CD14-positive monocyte (primary cell): ENCODE measurements at regions not wholly inside any gene's neighbourhood (a gene's known extent, or its start where the extent isn't known, plus 50 kb on each side); places are given as distances from the start of the nearest gene placed in this dataset.

Experiments
- DNase-seq, 3 donors: peaks; one replicate each; pipeline ENCODE4 v3.0.0-alpha.2; 2011 to 2022
- H2AFZ ChIP-seq: 2 replicates; pipeline ENCODE4 v1.6.0; 2012; ENCODE audit warnings: mild to moderate bottlenecking, low read depth, low read length, inconsistent platforms; ENCODE audit not compliant: insufficient read depth, poor library complexity, severe bottlenecking
- H3K27ac ChIP-seq, 2 donors: 1 replicate in 1 of 2; 2 replicates in 1 of 2; pipeline ENCODE4 v1.5.1; 2012 to 2013; ENCODE audit warnings: low read length in 2 of 2, control low read depth in 1 of 2, inconsistent platforms in 1 of 2, low read depth in 1 of 2, mild to moderate bottlenecking in 1 of 2
- H3K27me3 ChIP-seq, 2 donors: one replicate each; pipeline versions ENCODE4 v1.6.0 to v1.6.1; 2011 to 2013; ENCODE audit warnings: low read length in 2 of 2; ENCODE audit not compliant: control insufficient read depth in 2 of 2, insufficient read depth in 2 of 2
- H3K36me3 ChIP-seq, 2 donors: replicated peaks in 1 of 2; 1 replicate in 1 of 2; 2 replicates in 1 of 2; pipeline versions ENCODE4 v1.5.1 to v1.6.1; 2012 to 2013; ENCODE audit warnings: low read length in 2 of 2, control low read depth in 1 of 2, inconsistent platforms in 1 of 2, mild to moderate bottlenecking in 1 of 2; ENCODE audit not compliant: insufficient read depth in 2 of 2, control insufficient read depth in 1 of 2
- H3K4me1 ChIP-seq, 2 donors: 1 replicate in 1 of 2; 2 replicates in 1 of 2; pipeline versions ENCODE4 v1.5.1 to v1.6.1; 2012 to 2013; ENCODE audit warnings: low read length in 2 of 2, control low read depth in 1 of 2, inconsistent platforms in 1 of 2, mild to moderate bottlenecking in 1 of 2, moderate library complexity in 1 of 2; ENCODE audit not compliant: insufficient read depth in 2 of 2, control insufficient read depth in 1 of 2
- H3K4me2 ChIP-seq: replicated peaks from 2 replicates; pipeline ENCODE3; 2012; ENCODE audit warnings: low read length, moderate library complexity, mild to moderate bottlenecking; ENCODE audit not compliant: poor library complexity, severe bottlenecking; ENCODE audit errors: extremely low read depth
- H3K4me3 ChIP-seq, 3 experiments: fragments of 200-600 bp in 1 of 3; sonication (generic) in 1 of 3; replicated peaks in 1 of 3; 1 replicate in 2 of 3; 2 replicates in 1 of 3; pipeline ENCODE4 v1.5.1; 2011 to 2013; ENCODE audit warnings: low read length in 3 of 3, mild to moderate bottlenecking in 3 of 3, control low read depth in 2 of 3, low read depth in 2 of 3, inconsistent platforms in 1 of 3, moderate library complexity in 1 of 3
- H3K79me2 ChIP-seq: 2 replicates; pipeline ENCODE4 v1.6.0; 2012; ENCODE audit warnings: mild to moderate bottlenecking, control low read depth, inconsistent platforms, low read length, moderate library complexity; ENCODE audit not compliant: insufficient read depth
- H3K9ac ChIP-seq: 2 replicates; pipeline ENCODE4 v1.6.0; 2017; ENCODE audit warnings: low read length, mild to moderate bottlenecking; ENCODE audit not compliant: insufficient read depth, poor library complexity, severe bottlenecking
- H3K9me3 ChIP-seq, 2 donors: replicated peaks in 1 of 2; 1 replicate in 1 of 2; 2 replicates in 1 of 2; pipeline versions ENCODE4 v1.5.1 to v1.6.1; 2012 to 2013; ENCODE audit warnings: low read length in 2 of 2, control low read depth in 1 of 2; ENCODE audit not compliant: control insufficient read depth in 1 of 2, insufficient read depth in 1 of 2
- H4K20me1 ChIP-seq: 2 replicates; pipeline ENCODE4 v1.6.0; 2012; ENCODE audit warnings: mild to moderate bottlenecking, low read length, control low read depth, moderate library complexity; ENCODE audit not compliant: insufficient read depth
- H3K27ac Mint-ChIP-seq, 7 donors: one replicate each; pipeline ENCODE4 v1.8.0; 2020; ENCODE audit warnings: mild to moderate bottlenecking in 7 of 7, mixed read lengths in 7 of 7, moderate library complexity in 6 of 7, inconsistent platforms in 2 of 7
- H3K27me3 Mint-ChIP-seq, 3 donors: one replicate each; pipeline ENCODE4 v1.8.0; 2021 to 2022; ENCODE audit warnings: low read depth in 3 of 3, mild to moderate bottlenecking in 3 of 3, mixed read lengths in 3 of 3, moderate library complexity in 3 of 3, inconsistent platforms in 1 of 3
- H3K36me3 Mint-ChIP-seq, 2 donors: one replicate each; pipeline ENCODE4 v1.8.0; 2020; ENCODE audit warnings: mixed read lengths in 2 of 2, inconsistent platforms in 1 of 2, mild to moderate bottlenecking in 1 of 2
- H3K4me1 Mint-ChIP-seq: one replicate; pipeline ENCODE4 v1.8.0; 2020; ENCODE audit warnings: mild to moderate bottlenecking, mixed read lengths
- H3K4me3 Mint-ChIP-seq, 2 donors: one replicate each; pipeline ENCODE4 v1.8.0; 2020; ENCODE audit warnings: mild to moderate bottlenecking in 2 of 2, mixed read lengths in 2 of 2, moderate library complexity in 1 of 2
- H3K9me3 Mint-ChIP-seq, 7 donors: one replicate each; pipeline ENCODE4 v1.8.0; 2020 to 2022; ENCODE audit warnings: mixed read lengths in 7 of 7, mild to moderate bottlenecking in 6 of 7, moderate library complexity in 6 of 7, inconsistent platforms in 2 of 7
- WGBS: methylation state at CpG from one replicate; pipeline ENCODE4 v1.1.5; 2013; ENCODE audit warnings: missing lambda C conversion rate; ENCODE audit not compliant: insufficient coverage; 5-methylcytosine and 5-hydroxymethylcytosine counted together
- intact Hi-C, 2 donors: fragments of 100-400 bp; cut with micrococcal nuclease; formaldehyde crosslinking; loops; one replicate each; pipeline versions ENCODE4 v1.15.0 to v1.15.1; 2023
- TF ChIP-seq, protein P1 (sequence below): fragments of 200-600 bp; IDR thresholded peaks from one replicate; pipeline ENCODE4 v1.8.0; 2022; ENCODE audit warnings: antibody characterized with exemption, mild to moderate bottlenecking

DNA sequence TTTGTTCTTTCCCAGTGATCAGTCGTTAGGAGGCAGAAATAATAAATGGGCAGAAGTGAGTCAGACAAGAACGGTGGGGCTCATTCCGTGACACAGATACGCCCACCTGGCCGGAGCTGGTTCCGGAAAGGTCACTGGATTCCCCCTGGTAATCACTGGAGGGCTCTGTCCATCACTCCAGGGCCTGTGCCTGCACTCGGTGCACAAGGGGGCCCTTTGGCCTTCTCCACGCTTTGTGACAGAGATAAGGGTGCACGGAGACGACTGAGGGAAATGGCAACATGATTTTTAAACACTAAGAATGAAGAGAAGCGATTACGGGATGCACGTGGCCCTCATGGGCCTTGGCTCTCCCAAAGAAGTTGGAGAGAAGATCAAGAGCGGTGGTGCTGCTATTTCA lies 84.4 kb downstream of the PTGR3 start:
- Mint-ChIP-seq H3K36me3 (no peaks in the 10 kb centered on the region), H3K9me3 (peaks cover 0 to 2% (median 0%) of the 10 kb centered on the region in 7 donors), H3K4me3 (no peak overlapping the region), H3K27me3 (peaks cover 6 to 8% (median 7%) of the 10 kb centered on the region in 3 donors), H3K4me1 (no peaks in the 10 kb centered on the region), H3K27ac (no peak overlapping the region)
- Histone ChIP-seq H3K27me3 (no peaks in the 10 kb centered on the region), H3K36me3 (no peaks in the 10 kb centered on the region), H4K20me1 (no peaks in the 10 kb centered on the region), H3K27ac (no peak overlapping the region), H3K4me1 (no peaks in the 10 kb centered on the region), H3K4me2 (no peak overlapping the region), H3K9ac (no peak overlapping the region), H2AFZ (no peak overlapping the region), H3K9me3 (no peaks in the 10 kb centered on the region), H3K79me2 (no peaks in the 10 kb centered on the region), H3K4me3 (no peak overlapping the region)
- 93% methylated on average over 13 of the region's 14 CpGs for WGBS
- intact Hi-C loops, result no loop called here
- DNase-seq, result no peak
- TF ChIP-seq, protein P1, sequence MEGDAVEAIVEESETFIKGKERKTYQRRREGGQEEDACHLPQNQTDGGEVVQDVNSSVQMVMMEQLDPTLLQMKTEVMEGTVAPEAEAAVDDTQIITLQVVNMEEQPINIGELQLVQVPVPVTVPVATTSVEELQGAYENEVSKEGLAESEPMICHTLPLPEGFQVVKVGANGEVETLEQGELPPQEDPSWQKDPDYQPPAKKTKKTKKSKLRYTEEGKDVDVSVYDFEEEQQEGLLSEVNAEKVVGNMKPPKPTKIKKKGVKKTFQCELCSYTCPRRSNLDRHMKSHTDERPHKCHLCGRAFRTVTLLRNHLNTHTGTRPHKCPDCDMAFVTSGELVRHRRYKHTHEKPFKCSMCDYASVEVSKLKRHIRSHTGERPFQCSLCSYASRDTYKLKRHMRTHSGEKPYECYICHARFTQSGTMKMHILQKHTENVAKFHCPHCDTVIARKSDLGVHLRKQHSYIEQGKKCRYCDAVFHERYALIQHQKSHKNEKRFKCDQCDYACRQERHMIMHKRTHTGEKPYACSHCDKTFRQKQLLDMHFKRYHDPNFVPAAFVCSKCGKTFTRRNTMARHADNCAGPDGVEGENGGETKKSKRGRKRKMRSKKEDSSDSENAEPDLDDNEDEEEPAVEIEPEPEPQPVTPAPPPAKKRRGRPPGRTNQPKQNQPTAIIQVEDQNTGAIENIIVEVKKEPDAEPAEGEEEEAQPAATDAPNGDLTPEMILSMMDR, result no peak

DNA sequence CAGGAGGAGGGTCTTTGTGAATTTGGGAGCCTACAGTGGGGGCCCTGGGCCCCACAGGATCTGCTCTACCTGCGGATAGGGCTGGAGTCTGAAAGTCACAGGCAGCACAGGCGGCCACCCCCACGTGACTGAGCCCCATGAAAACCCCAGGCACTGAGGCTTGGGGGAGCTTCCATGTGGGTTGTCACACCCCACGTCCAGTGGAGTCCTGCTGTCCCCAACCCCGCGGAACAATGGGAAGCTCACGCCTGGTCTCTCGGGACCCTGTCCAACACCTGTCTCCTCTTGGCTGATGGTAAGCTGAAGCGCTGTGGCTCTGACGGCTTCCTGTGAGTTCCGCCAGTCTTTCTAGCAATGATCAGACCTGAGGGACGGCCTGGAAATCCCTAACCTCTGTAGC lies 85.8 kb downstream of the PTGR3 start:
- Histone ChIP-seq H2AFZ (no peak overlapping the region), H3K9ac (no peak overlapping the region), H3K27me3 (no peaks in the 10 kb centered on the region), H3K4me1 (no peaks in the 10 kb centered on the region), H3K27ac (no peak overlapping the region), H3K36me3 (no peaks in the 10 kb centered on the region), H3K4me2 (no peak overlapping the region), H4K20me1 (no peaks in the 10 kb centered on the region), H3K9me3 (no peaks in the 10 kb centered on the region), H3K79me2 (no peaks in the 10 kb centered on the region), H3K4me3 (no peak overlapping the region)
- Mint-ChIP-seq H3K27ac (no peak overlapping the region), H3K4me1 (no peaks in the 10 kb centered on the region), H3K4me3 (no peak overlapping the region), H3K9me3 (peaks cover 0 to 3% (median 0%) of the 10 kb centered on the region in 7 donors), H3K36me3 (no peaks in the 10 kb centered on the region), H3K27me3 (peaks cover 6 to 8% (median 7%) of the 10 kb centered on the region in 3 donors)
- TF ChIP-seq, protein P1, result no peak
- DNase-seq, result no peak
- 85% methylated on average over 10 of the region's 12 CpGs for WGBS
- intact Hi-C loops, result no loop called here
